ENCODE measurements at regions not wholly inside any gene's neighbourhood (a gene's known extent, or its start where the extent isn't known, plus 50 kb on each side); places are given as distances from the start of the nearest gene placed in this dataset.
"Not testable (repeated sequence)": the region's sequence is repeated elsewhere in the genome, so short reads cannot be mapped to it uniquely, and the experiment has no call there.

GRCh38 chr9:39566782-39567181 is 211.3 kb downstream of the SPATA31A1 start:
- not testable (repeated sequence) for DNase-seq (ENCODE audit: low spot score)

DNA sequence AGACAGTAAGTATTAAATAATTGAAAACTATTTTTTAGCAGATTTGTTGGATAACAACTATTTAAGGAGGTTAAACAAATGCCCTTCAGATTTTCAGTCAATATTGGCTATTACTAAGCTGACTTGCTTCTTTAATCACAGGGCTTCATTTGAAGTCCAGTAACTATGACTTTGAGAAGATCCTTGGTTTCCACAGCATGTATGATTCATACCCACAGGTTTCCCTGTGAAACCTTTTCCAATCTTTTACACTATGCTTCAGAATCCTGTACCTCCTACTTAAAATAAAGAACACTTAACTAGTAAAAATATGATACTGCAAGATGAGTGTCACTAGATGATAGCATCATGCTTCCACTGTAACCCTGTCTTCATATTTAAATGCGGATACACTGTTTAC is 211.9 kb downstream of the SPATA31A1 start:
- DNase-seq (ENCODE audit: low spot score), result not testable (repeated sequence)

DNA sequence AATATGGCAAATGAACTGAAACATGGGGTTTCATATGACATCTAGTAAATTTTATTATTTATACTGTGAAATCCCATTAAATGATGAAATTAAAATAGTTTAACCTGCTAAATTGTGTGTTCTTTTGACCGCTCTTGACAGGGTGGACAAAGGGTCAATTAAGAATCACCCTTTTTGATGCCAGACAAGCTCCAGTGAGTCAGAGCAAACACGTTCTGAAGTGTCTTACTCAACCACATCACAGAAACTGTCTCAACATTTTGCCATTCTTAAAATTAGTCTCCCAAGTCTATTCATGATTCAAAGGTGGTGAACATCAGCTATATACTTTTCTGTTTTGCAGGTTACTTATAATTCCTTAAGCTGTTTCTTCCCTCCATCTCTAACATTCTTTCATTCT is 213.4 kb downstream of the SPATA31A1 start:
- not testable (repeated sequence) for DNase-seq (ENCODE audit: low spot score)

DNA sequence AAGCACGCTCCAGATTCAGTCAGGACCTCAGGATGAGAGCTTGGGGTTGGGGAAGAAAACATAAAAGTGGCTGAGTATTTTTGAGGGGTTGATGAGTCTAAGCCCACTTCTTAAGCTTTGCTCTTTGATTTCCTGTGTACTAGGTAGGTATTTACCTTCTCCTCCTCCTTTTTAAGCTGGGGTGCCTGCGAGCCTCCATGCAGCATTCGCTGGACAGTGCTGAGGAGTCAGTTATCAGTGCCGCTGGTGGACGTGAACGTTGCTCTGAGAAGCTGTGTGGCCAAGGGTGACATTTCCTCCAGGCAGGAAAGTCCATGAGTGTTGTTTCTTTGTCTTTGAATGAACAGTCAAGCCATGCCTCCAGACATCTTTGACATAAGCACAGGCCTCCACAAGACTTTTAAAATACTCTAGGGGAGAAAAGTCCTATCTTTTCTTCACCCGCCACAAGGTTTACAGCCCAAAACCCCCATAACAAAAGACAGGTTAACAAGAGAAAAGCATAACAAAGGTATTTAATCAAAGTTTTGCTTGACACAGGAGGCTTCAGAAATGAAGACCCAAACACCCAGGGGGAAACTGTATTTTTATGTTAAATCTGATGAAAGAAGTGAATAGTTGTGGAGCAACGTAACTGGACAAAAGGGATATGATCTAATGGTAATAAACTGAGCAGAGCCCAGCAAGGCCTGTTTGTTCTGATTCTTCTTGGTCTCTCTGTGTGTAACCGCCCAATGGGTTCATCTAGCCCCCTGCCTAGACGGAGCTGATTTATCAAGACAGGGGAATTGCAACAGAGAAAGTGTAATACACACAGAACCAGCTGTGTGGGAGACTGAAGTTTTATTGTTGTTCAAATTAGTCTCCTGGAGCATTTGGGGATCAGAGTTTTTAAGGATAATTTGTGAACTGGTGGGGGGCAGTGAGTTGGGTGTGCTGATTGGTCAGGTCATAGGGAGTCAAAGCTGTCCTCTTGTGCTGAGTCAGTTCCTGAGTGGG is 217.9 kb downstream of the SPATA31A1 start:
- DNase-seq (ENCODE audit: low spot score), result not testable (repeated sequence)

GRCh38 chr9:39579000-39579399 is 223.5 kb downstream of the SPATA31A1 start:
- not testable (repeated sequence) for DNase-seq (ENCODE audit: low spot score)

GRCh38 chr9:39581296-39581695 is 225.8 kb downstream of the SPATA31A1 start:
- DNase-seq (ENCODE audit: low spot score), result not testable (repeated sequence)

DNA sequence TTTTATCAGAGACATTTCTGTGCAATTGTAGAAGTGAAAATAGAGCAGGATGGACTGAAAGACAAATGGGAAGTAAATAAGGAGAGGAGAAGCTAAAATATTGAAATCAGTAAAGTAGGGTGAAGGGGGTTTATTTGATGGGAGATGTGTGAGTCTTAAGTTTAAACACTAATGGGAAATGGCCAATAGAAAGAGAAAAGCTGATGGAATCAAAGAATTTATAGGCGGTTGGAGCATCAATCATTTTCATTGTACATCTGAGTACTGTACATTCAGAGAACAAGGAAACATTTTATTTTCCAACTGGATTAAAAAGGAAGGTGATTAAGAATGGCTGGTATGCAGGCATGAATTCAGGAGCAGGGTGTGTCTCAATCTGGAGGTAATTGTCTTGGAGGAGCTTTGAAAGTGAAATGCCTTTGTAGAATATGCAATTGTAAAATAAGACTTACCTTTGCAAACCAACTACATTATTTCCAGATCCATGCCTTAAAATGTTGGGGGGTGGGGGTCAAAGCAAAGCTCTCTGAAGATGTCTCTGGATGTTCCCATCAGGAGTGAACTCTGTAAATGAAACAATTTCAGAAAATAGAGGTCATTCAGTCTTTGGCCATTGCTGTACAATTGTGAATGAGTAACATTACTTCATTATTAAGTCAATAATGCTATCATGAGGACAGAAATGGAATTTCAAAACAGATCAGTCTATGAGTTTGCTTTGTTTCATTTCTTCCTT is 227.4 kb downstream of the SPATA31A1 start:
- not testable (repeated sequence) for DNase-seq (ENCODE audit: low spot score)

GRCh38 chr9:39583413-39583747 is 227.9 kb downstream of the SPATA31A1 start:
- not testable (repeated sequence) for DNase-seq (ENCODE audit: low spot score)

- not testable (repeated sequence) for DNase-seq (ENCODE audit: low spot score)
These were observed 229.8 kb downstream of the SPATA31A1 start for GRCh38 chr9:39585233-39585632.

GRCh38 chr9:39587844-39588499 is 232.5 kb downstream of the SPATA31A1 start:
- no peak for DNase-seq (ENCODE audit: low spot score)

GRCh38 chr9:39588500-39589137 is 233.2 kb downstream of the SPATA31A1 start:
- DNase-seq (ENCODE audit: low spot score), result no peak

GRCh38 chr9:39604089-39604488 is 248.6 kb downstream of the SPATA31A1 start:
- DNase-seq (ENCODE audit: low spot score), result not testable (repeated sequence)

DNA sequence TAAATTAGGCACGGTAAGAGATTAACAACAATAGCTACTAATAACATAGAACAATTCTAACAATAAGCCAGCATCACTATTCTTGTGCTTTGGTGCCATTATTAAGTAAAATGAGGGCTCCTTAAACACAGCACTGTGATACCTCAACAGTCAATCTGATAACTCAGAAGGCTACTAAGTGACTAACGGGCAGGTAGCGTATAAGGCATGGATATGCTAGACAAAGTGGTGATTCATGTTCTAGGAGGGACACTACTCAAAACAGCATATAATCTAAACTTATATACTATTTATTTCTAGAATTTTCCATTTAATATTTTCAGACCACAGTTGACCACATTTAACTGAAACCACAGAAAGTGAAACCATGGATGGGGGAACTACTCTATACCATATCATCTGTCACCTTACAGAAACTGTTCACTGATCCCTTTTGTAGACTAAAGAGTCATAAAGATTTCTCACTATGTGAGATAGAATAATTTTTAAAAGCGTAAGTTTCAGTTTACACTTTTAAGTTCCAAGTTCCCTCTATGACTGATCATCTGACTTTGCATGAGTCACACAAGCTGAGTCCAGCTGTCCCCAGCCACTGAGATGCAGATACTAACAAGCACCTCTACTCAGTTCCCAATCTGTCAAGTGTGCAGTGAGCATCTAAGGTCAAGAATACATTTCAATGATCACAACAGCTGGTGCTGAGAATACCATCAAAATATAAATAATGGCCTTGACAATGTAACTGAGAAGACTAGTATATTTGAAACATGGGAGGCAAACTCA is 256.2 kb downstream of the SPATA31A1 start:
- DNase-seq (ENCODE audit: low spot score), result not testable (repeated sequence)

DNA sequence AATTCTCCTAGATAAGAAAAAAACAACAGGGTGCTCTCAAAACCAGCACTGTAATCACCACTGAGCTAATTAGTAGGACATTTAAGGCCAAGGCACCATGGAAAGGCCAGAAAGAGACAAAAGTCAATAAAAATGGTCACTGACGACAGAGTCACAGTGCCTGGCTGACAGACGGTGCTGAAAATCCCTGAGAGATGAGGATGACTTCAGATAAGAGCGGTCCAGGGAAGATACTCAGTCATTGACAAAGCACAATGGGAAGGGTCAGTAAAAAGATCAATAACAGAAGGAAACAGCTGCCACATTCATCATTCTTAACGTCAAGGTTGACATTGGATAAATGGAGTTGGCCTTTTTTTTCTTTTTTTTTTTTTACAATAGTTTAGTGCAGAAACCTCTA is 261.0 kb downstream of the SPATA31A1 start:
- not testable (repeated sequence) for DNase-seq (ENCODE audit: low spot score)

GRCh38 chr9:39624048-39624447 is 268.6 kb downstream of the SPATA31A1 start:
- not testable (repeated sequence) for DNase-seq (ENCODE audit: low spot score)

GRCh38 chr9:39632071-39632470 is 276.6 kb downstream of the SPATA31A1 start:
- DNase-seq (ENCODE audit: low spot score), result not testable (repeated sequence)

GRCh38 chr9:39649029-39649428 is 293.6 kb downstream of the SPATA31A1 start:
- DNase-seq (ENCODE audit: low spot score), result not testable (repeated sequence)

- not testable (repeated sequence) for DNase-seq (ENCODE audit: low spot score)
These were observed 301.6 kb downstream of the SPATA31A1 start for GRCh38 chr9:39656960-39657603.

DNA sequence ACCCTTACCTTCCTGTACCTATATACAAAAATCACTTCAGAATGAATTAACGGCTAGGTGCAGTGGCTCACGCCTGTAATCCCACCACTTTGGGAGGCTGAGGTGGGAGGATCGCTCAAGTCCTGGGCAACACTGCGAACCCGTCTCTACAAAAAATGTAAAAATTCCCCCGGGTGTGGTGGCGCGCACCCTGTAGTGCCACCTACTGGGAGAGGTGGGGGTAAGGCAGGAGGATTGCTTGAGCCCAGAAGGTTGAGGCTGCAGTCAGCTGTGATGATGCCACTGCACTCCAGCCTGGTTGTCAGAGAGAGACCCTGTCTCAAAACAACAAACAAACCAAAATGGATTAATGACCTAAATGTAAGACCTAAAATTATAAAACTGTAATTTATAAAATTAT is 307.6 kb downstream of the SPATA31A1 start:
- DNase-seq (ENCODE audit: low spot score), result not testable (repeated sequence)

- not testable (repeated sequence) for DNase-seq (ENCODE audit: low spot score)
These were observed 308.2 kb downstream of the SPATA31A1 start for GRCh38 chr9:39663713-39664112.
